Memory B cell (primary cell): ENCODE measurements at regions not wholly inside any gene's neighbourhood (a gene's known extent, or its start where the extent isn't known, plus 50 kb on each side); places are given as distances from the start of the nearest gene placed in this dataset.

Experiments
- ATAC-seq: fragments of 150-1000 bp; cut with Tn5 transposase; 2 replicates; pipeline ENCODE4 v1.10.0; 2021; ENCODE audit warnings: low read depth, mild to moderate bottlenecking, moderate library complexity
- DNase-seq, 2 donors: peaks; one replicate each; pipeline ENCODE4 v3.0.0; 2022; ENCODE audit warnings: low spot score in 2 of 2
- H3K27ac Mint-ChIP-seq: one replicate; pipeline ENCODE4 v1.8.0; 2022; ENCODE audit warnings: mild to moderate bottlenecking, moderate library complexity, mixed read lengths
- H3K27me3 Mint-ChIP-seq: one replicate; pipeline ENCODE4 v1.8.0; 2022; ENCODE audit warnings: mixed read lengths
- H3K36me3 Mint-ChIP-seq: one replicate; pipeline ENCODE4 v1.8.0; 2022; ENCODE audit warnings: mild to moderate bottlenecking, mixed read lengths
- H3K4me1 Mint-ChIP-seq: one replicate; pipeline ENCODE4 v1.8.0; 2022; ENCODE audit warnings: mixed read lengths
- H3K4me3 Mint-ChIP-seq: one replicate; pipeline ENCODE4 v1.8.0; 2022; ENCODE audit warnings: mild to moderate bottlenecking, moderate library complexity, mixed read lengths
- H3K9me3 Mint-ChIP-seq: one replicate; pipeline ENCODE4 v1.8.0; 2022; ENCODE audit warnings: mixed read lengths

GRCh38 chr5:130992095-130992494 lies 173.0 kb downstream of the HINT1 start:
- Mint-ChIP-seq H3K27me3 (peaks cover 6% of the 10 kb centered on the region), H3K36me3 (no peaks in the 10 kb centered on the region), H3K4me1 (no peaks in the 10 kb centered on the region), H3K4me3 (no peak overlapping the region), H3K9me3 (no peaks in the 10 kb centered on the region), H3K27ac (no peak overlapping the region)
- DNase-seq (no peak), ATAC-seq (no peak)

GRCh38 chr5:130985776-130986175 lies 179.3 kb downstream of the HINT1 start:
- no peak for ATAC-seq
- H3K27me3 Mint-ChIP-seq: peaks cover 4% of the 10 kb centered on the region

GRCh38 chr5:130981663-130982062 lies 183.4 kb downstream of the HINT1 start:
- peaks cover 2% of the 10 kb centered on the region for H3K9me3 Mint-ChIP-seq
- no peaks in the 10 kb centered on the region for H3K4me1 Mint-ChIP-seq
- no peak overlapping the region for H3K4me3 Mint-ChIP-seq
- H3K27me3 Mint-ChIP-seq: peaks cover 8% of the 10 kb centered on the region
- ATAC-seq (no peak), DNase-seq (no peak)
- no peak overlapping the region for H3K27ac Mint-ChIP-seq
- no peaks in the 10 kb centered on the region for H3K36me3 Mint-ChIP-seq

More at GRCh38 chr5:130985776-130986175, 179.3 kb downstream of the HINT1 start:
- no peak for DNase-seq
- H3K36me3 Mint-ChIP-seq: no peaks in the 10 kb centered on the region
- no peaks in the 10 kb centered on the region for H3K9me3 Mint-ChIP-seq
- no peak overlapping the region for H3K4me3 Mint-ChIP-seq
- no peaks in the 10 kb centered on the region for H3K4me1 Mint-ChIP-seq
- no peak overlapping the region for H3K27ac Mint-ChIP-seq

GRCh38 chr5:130978475-130978874 lies 186.6 kb downstream of the HINT1 start:
- no peaks in the 10 kb centered on the region for H3K36me3 Mint-ChIP-seq
- H3K4me3 Mint-ChIP-seq: no peak overlapping the region
- H3K4me1 Mint-ChIP-seq: no peaks in the 10 kb centered on the region
- no peak for DNase-seq
- no peak overlapping the region for H3K27ac Mint-ChIP-seq
- no peak for ATAC-seq
- H3K9me3 Mint-ChIP-seq: peaks cover 2% of the 10 kb centered on the region
- H3K27me3 Mint-ChIP-seq: peaks cover 11% of the 10 kb centered on the region

GRCh38 chr5:130976493-130976892 lies 188.6 kb downstream of the HINT1 start:
- no peak for ATAC-seq
- Mint-ChIP-seq H3K4me1 (no peaks in the 10 kb centered on the region), H3K27ac (no peak overlapping the region), H3K36me3 (no peaks in the 10 kb centered on the region), H3K27me3 (peaks cover 15% of the 10 kb centered on the region), H3K4me3 (no peak overlapping the region), H3K9me3 (peaks cover 2% of the 10 kb centered on the region)
- DNase-seq: no peak

GRCh38 chr5:130975847-130976246 lies 189.2 kb downstream of the HINT1 start:
- Mint-ChIP-seq H3K27me3 (peaks cover 13% of the 10 kb centered on the region), H3K9me3 (peaks cover 6% of the 10 kb centered on the region), H3K4me3 (no peak overlapping the region), H3K27ac (no peak overlapping the region), H3K4me1 (no peaks in the 10 kb centered on the region), H3K36me3 (peaks cover 2% of the 10 kb centered on the region)
- DNase-seq (no peak), ATAC-seq (no peak)

GRCh38 chr5:130975299-130975698 lies 189.8 kb downstream of the HINT1 start:
- no peak for ATAC-seq
- H3K4me1 Mint-ChIP-seq: no peaks in the 10 kb centered on the region

GRCh38 chr5:130974021-130974683 lies 190.9 kb downstream of the HINT1 start:
- Mint-ChIP-seq H3K4me1 (no peaks in the 10 kb centered on the region), H3K36me3 (peaks cover 2% of the 10 kb centered on the region), H3K4me3 (no peak overlapping the region), H3K27ac (no peak overlapping the region), H3K9me3 (peaks cover 5% of the 10 kb centered on the region), H3K27me3 (peaks cover 10% of the 10 kb centered on the region)
- ATAC-seq (no peak), DNase-seq (no peak)

More at GRCh38 chr5:130975299-130975698, 189.8 kb downstream of the HINT1 start:
- Mint-ChIP-seq H3K4me3 (no peak overlapping the region), H3K36me3 (peaks cover 2% of the 10 kb centered on the region), H3K9me3 (peaks cover 6% of the 10 kb centered on the region), H3K27ac (no peak overlapping the region), H3K27me3 (peaks cover 12% of the 10 kb centered on the region)
- no peak for DNase-seq

GRCh38 chr5:130966990-130967525 lies 198.0 kb downstream of the HINT1 start:
- peaks cover 1% of the 10 kb centered on the region for H3K27me3 Mint-ChIP-seq
- no peak overlapping the region for H3K27ac Mint-ChIP-seq
- H3K9me3 Mint-ChIP-seq: peaks cover 10% of the 10 kb centered on the region
- peaks cover 4% of the 10 kb centered on the region for H3K36me3 Mint-ChIP-seq
- DNase-seq: no peak
- no peak for ATAC-seq
- no peak overlapping the region for H3K4me3 Mint-ChIP-seq
- no peaks in the 10 kb centered on the region for H3K4me1 Mint-ChIP-seq

- Mint-ChIP-seq H3K27ac (no peak overlapping the region), H3K9me3 (peaks cover 7% of the 10 kb centered on the region), H3K4me3 (no peak overlapping the region), H3K4me1 (no peaks in the 10 kb centered on the region), H3K27me3 (peaks cover 1% of the 10 kb centered on the region), H3K36me3 (peaks cover 2% of the 10 kb centered on the region)
- DNase-seq (no peak), ATAC-seq (no peak)
These were observed 199.1 kb downstream of the HINT1 start for GRCh38 chr5:130965920-130966319.

GRCh38 chr5:130965360-130965759 lies 199.7 kb downstream of the HINT1 start:
- DNase-seq: no peak
- Mint-ChIP-seq H3K27me3 (peaks cover 1% of the 10 kb centered on the region), H3K9me3 (peaks cover 7% of the 10 kb centered on the region), H3K27ac (no peak overlapping the region), H3K4me1 (no peaks in the 10 kb centered on the region), H3K4me3 (no peak overlapping the region), H3K36me3 (peaks cover 2% of the 10 kb centered on the region)
- no peak for ATAC-seq

- H3K27me3 Mint-ChIP-seq: peaks cover 1% of the 10 kb centered on the region
- no peak overlapping the region for H3K4me3 Mint-ChIP-seq
- no peaks in the 10 kb centered on the region for H3K4me1 Mint-ChIP-seq
- DNase-seq (no peak), ATAC-seq (no peak)
- H3K36me3 Mint-ChIP-seq: peaks cover 2% of the 10 kb centered on the region
- peaks cover 7% of the 10 kb centered on the region for H3K9me3 Mint-ChIP-seq
- no peak overlapping the region for H3K27ac Mint-ChIP-seq
These were observed 200.5 kb downstream of the HINT1 start for GRCh38 chr5:130964231-130965202.

GRCh38 chr5:130963798-130964197 lies 201.3 kb downstream of the HINT1 start:
- Mint-ChIP-seq H3K9me3 (peaks cover 7% of the 10 kb centered on the region), H3K36me3 (peaks cover 2% of the 10 kb centered on the region), H3K4me3 (no peak overlapping the region), H3K27me3 (peaks cover 1% of the 10 kb centered on the region), H3K4me1 (no peaks in the 10 kb centered on the region), H3K27ac (no peak overlapping the region)
- DNase-seq: no peak
- no peak for ATAC-seq

- Mint-ChIP-seq H3K27ac (no peak overlapping the region), H3K4me1 (no peaks in the 10 kb centered on the region), H3K36me3 (no peaks in the 10 kb centered on the region), H3K9me3 (peaks cover 5% of the 10 kb centered on the region), H3K4me3 (no peak overlapping the region), H3K27me3 (no peaks in the 10 kb centered on the region)
- DNase-seq (no peak), ATAC-seq (no peak)
These were observed 207.9 kb downstream of the HINT1 start for GRCh38 chr5:130957151-130957550.
